K562 (cell line): ENCODE measurements at regions not wholly inside any gene's neighbourhood (a gene's known extent, or its start where the extent isn't known, plus 50 kb on each side); places are given as distances from the start of the nearest gene placed in this dataset.

Experiments used
- ATAC-seq: fragments of 200-7000 bp; cut with Tn5 transposase; 3 replicates; pipeline ENCODE4 v1.9.1; 2020; ENCODE audit warnings: moderate library complexity
- BruUV-seq: library from RNA; stranded (reverse); fragments of 400-500 nt; replicated peaks from 2 replicates; lab custom pipeline; 2021; lab: Mats Ljungman, UMichigan
- CTCF ChIA-PET: fragments of 300-600 bp; formaldehyde crosslinking; extraction: SDS; loops from one replicate; lab custom pipeline; 2021; ENCODE audit warnings: low intra/inter-chr PET ratio; lab: Yijun Ruan, JAX
- POLR2A ChIA-PET: fragments of 300-600, 350-650 bp; sonication (Branson Sonifier 250); formaldehyde crosslinking; extraction: SDS; loops from one replicate; lab custom pipeline; 2021; ENCODE audit warnings: antibody characterized with exemption, inconsistent platforms; lab: Yijun Ruan, JAX
- DNase-seq, 4 experiments: peaks; one replicate each; pipeline versions ENCODE4 v3.0.0 to v3.0.0-alpha.2; 2011 to 2018; ENCODE audit warnings: low spot score in 3 of 4, mixed read lengths in 3 of 4; ENCODE audit errors: extremely low read depth in 1 of 4
- FAIRE-seq: peaks from 2 replicates; lab custom pipeline; 2011; peaks lifted over from hg19 to GRCh38; lab: Jason Lieb, UNC
- H2AFZ ChIP-seq: 2 replicates; pipeline ENCODE4 v1.6.0; 2011; ENCODE audit warnings: low read depth, low read length, control low read depth, inconsistent platforms
- H3K27ac ChIP-seq: fragments of 200-600 bp; 3 replicates; pipeline ENCODE4 v1.8.0; 2011; ENCODE audit warnings: low read depth, mild to moderate bottlenecking, control low read depth, inconsistent platforms, low read length, moderate library complexity, mixed read lengths; ENCODE audit errors: extremely low read depth
- H3K27me3 ChIP-seq, 2 experiments: fragments of 300-600 bp in 1 of 2; 2 replicates in 1 of 2; 3 replicates in 1 of 2; pipeline versions ENCODE4 v1.6.0 to v1.8.0; 2011; ENCODE audit warnings: inconsistent platforms in 2 of 2, low read length in 2 of 2, mild to moderate bottlenecking in 1 of 2, mixed read lengths in 1 of 2, moderate library complexity in 1 of 2; ENCODE audit not compliant: control insufficient read depth in 2 of 2, insufficient read depth in 2 of 2
- H3K36me3 ChIP-seq: fragments of 300-600 bp; 3 replicates; pipeline ENCODE4 v1.8.0; 2011; ENCODE audit warnings: mild to moderate bottlenecking, low read length, inconsistent platforms; ENCODE audit not compliant: control insufficient read depth, insufficient read depth
- H3K4me1 ChIP-seq, 2 experiments: fragments of 200-600 bp in 1 of 2; replicated peaks in 1 of 2; 2 replicates in 1 of 2; 3 replicates in 1 of 2; pipeline versions ENCODE4 v1.5.1 to v1.8.0; 2011; ENCODE audit warnings: inconsistent platforms in 2 of 2, low read length in 2 of 2, mild to moderate bottlenecking in 1 of 2, mixed read lengths in 1 of 2, moderate library complexity in 1 of 2; ENCODE audit not compliant: control insufficient read depth in 2 of 2, insufficient read depth in 2 of 2
- H3K4me2 ChIP-seq: 2 replicates; pipeline ENCODE4 v1.6.1; 2011; ENCODE audit warnings: low read length, control low read depth, inconsistent platforms, mixed read lengths; ENCODE audit not compliant: insufficient read depth
- H3K4me3 ChIP-seq: fragments of 200-600 bp; sonication (generic), shearing (Covaris generic); 2 replicates; pipeline ENCODE4 v1.5.1; 2016; ENCODE audit warnings: control low read depth, inconsistent platforms
- H3K79me2 ChIP-seq: fragments of 200-600 bp; 3 replicates; pipeline ENCODE4 v1.8.0; 2011; ENCODE audit warnings: low read length, inconsistent platforms; ENCODE audit not compliant: control insufficient read depth, insufficient read depth
- H3K9ac ChIP-seq, 2 experiments: 2 replicates each; pipeline versions ENCODE4 v1.6.0 to v1.6.1; 2011; ENCODE audit warnings: low read depth in 2 of 2, low read length in 2 of 2, control low read depth in 1 of 2, inconsistent platforms in 1 of 2, mild to moderate bottlenecking in 1 of 2, mixed read lengths in 1 of 2; ENCODE audit not compliant: insufficient read depth in 1 of 2
- H3K9me1 ChIP-seq: one replicate; pipeline ENCODE4 v1.6.0; 2011; ENCODE audit warnings: inconsistent platforms, mild to moderate bottlenecking, low read length, moderate library complexity; ENCODE audit not compliant: control insufficient read depth, insufficient read depth
- H3K9me3 ChIP-seq: replicated peaks from 2 replicates; pipeline ENCODE4 v1.5.1; 2011; ENCODE audit warnings: low read depth, low read length, inconsistent platforms; ENCODE audit not compliant: control insufficient read depth, insufficient read depth
- H4K20me1 ChIP-seq: replicated peaks from 2 replicates; pipeline ENCODE4 v1.6.1; 2011; ENCODE audit warnings: low read length, inconsistent platforms, mixed read lengths; ENCODE audit not compliant: control insufficient read depth, insufficient read depth
- ELF1 ChIP-seq: fragments of 200-800 bp; sonication (Bioruptor generic); IDR thresholded peaks from 2 replicates; pipeline ENCODE4 v1.6.1; 2016; ENCODE audit warnings: missing genetic modification characterization, missing compliant biosample characterization
- NCOA4 ChIP-seq: fragments of 450-650 bp; IDR thresholded peaks from 2 replicates; pipeline ENCODE4 v1.6.1; 2018; ENCODE audit warnings: mild to moderate bottlenecking; ENCODE audit not compliant: partially characterized antibody
- ZNF124 ChIP-seq: sonication (generic); formaldehyde crosslinking; IDR thresholded peaks from 2 replicates; pipeline ENCODE4 v1.8.1; 2022; ENCODE audit warnings: missing genetic modification reagents
- ZNF668 ChIP-seq: fragments of 250-450 bp; sonication (Bioruptor Pico); IDR thresholded peaks from 2 replicates; pipeline ENCODE4 v1.8.0; 2022; ENCODE audit warnings: mild to moderate bottlenecking, inconsistent platforms
- WGBS: fragments of 100-300 bp; shearing (Covaris generic); methylation state at CpG from one replicate; pipeline ENCODE4 v1.1.6; 2016; ENCODE audit warnings: low coverage, mixed read lengths; ENCODE audit not compliant: insufficient coverage; ENCODE audit errors: missing lambda C conversion rate; 5-methylcytosine and 5-hydroxymethylcytosine counted together
- in situ Hi-C: fragments of 300-500 bp; cut with MboI; formaldehyde crosslinking; loops from 4 replicates; pipeline ENCODE4 v1.15.0; 2018; ENCODE audit warnings: inconsistent platforms, mixed read lengths
- intact Hi-C: fragments of 100-400 bp; cut with micrococcal nuclease; formaldehyde crosslinking; loops from 2 replicates; pipeline ENCODE4 v1.14.2; 2022
- TF ChIP-seq, protein P1 (sequence below): sonication (generic); formaldehyde crosslinking; IDR thresholded peaks from 2 replicates; pipeline ENCODE4 v1.9.0; 2022; ENCODE audit warnings: mild to moderate bottlenecking, missing genetic modification reagents
- TF ChIP-seq, protein P2 (sequence below): fragments of 250-450 bp; sonication (Bioruptor Pico); IDR thresholded peaks from 2 replicates; pipeline ENCODE4 v1.8.0; 2021; ENCODE audit warnings: borderline replicate concordance, mild to moderate bottlenecking, moderate library complexity; ENCODE audit not compliant: poor library complexity, severe bottlenecking
- TF ChIP-seq, protein P3 (sequence below), 2 experiments: fragments of 200-800 bp in 1 of 2; sonication (Bioruptor generic) in 1 of 2; sonication (generic) in 1 of 2; formaldehyde crosslinking in 1 of 2; IDR thresholded peaks in 1 of 2; conservative IDR thresholded peaks in 1 of 2; 2 replicates each; pipeline versions ENCODE4 v1.5.0 to v1.6.1; 2016 to 2020; ENCODE audit warnings: missing compliant biosample characterization in 1 of 2, missing genetic modification characterization in 1 of 2, missing genetic modification reagents in 1 of 2
- TF ChIP-seq, protein P4 (sequence below): sonication (generic); formaldehyde crosslinking; IDR thresholded peaks from 2 replicates; pipeline ENCODE4 v1.8.0; 2022; ENCODE audit warnings: mild to moderate bottlenecking, missing genetic modification reagents

DNA sequence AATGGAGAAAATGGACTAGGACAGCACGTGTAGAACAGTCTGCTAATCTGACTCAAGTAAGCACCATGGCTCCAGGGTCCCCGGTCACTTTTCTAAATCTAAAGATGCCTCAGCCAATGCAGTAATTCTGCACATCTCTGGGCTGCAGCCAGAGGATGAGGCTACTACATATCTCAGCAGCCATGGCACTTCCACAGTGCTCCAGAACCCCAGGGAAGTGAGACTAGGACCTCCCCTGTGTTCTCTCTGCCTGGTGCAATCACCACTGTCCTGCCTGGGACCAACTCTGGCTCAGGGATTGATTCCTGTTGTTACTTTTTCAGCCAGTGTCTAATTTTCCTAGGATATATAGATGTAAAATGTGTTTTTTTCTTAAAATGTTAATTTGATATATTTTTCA is 129.4 kb upstream of the TOP3B start:
- WGBS, result 16% methylated on average over 2 of the region's 2 CpGs
- no peak overlapping the region for H3K4me3 ChIP-seq
- no peak overlapping the region for H3K27ac ChIP-seq
- CTCF ChIA-PET, result no interaction called here
- BruUV-seq, result no TSS peak
- H3K36me3 ChIP-seq, result no peaks in the 10 kb centered on the region
- DNase-seq (peak in 2 of 4 experiments; percentile 32 to 43), ATAC-seq (no peak), FAIRE-seq (no peak)
- TF ChIP-seq ZNF124 (CRISPR knock-in tag), result 0 out of 2 replicates have a peak, but pooled peaks have one; percentile 19
- TF ChIP-seq, protein P1, sequence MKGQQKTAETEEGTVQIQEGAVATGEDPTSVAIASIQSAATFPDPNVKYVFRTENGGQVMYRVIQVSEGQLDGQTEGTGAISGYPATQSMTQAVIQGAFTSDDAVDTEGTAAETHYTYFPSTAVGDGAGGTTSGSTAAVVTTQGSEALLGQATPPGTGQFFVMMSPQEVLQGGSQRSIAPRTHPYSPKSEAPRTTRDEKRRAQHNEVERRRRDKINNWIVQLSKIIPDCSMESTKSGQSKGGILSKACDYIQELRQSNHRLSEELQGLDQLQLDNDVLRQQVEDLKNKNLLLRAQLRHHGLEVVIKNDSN (CRISPR knock-in tag), result 0 out of 2 replicates have a peak, but pooled peaks have one; percentile 28
- TF ChIP-seq NCOA4, result no peak
- TF ChIP-seq ZNF668 (CRISPR knock-in tag), result no peak
- TF ChIP-seq, protein P2, sequence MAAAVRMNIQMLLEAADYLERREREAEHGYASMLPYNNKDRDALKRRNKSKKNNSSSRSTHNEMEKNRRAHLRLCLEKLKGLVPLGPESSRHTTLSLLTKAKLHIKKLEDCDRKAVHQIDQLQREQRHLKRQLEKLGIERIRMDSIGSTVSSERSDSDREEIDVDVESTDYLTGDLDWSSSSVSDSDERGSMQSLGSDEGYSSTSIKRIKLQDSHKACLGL (CRISPR knock-in tag), result no peak
- TF ChIP-seq, protein P3, sequence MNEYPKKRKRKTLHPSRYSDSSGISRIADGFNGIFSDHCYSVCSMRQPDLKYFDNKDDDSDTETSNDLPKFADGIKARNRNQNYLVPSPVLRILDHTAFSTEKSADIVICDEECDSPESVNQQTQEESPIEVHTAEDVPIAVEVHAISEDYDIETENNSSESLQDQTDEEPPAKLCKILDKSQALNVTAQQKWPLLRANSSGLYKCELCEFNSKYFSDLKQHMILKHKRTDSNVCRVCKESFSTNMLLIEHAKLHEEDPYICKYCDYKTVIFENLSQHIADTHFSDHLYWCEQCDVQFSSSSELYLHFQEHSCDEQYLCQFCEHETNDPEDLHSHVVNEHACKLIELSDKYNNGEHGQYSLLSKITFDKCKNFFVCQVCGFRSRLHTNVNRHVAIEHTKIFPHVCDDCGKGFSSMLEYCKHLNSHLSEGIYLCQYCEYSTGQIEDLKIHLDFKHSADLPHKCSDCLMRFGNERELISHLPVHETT (CRISPR knock-in tag; conservative IDR thresholded peaks at IDR 0.05 in 1 of 2, IDR thresholded peaks at IDR 0.05 in 1 of 2), result 0 out of 4 replicates have a peak, but pooled peaks of 1 of the 2 experiments have one; percentile 56
- TF ChIP-seq ELF1 (tag), result peak; percentile 30; the same call in 1 of the 2 replicates
- TF ChIP-seq, protein P4, sequence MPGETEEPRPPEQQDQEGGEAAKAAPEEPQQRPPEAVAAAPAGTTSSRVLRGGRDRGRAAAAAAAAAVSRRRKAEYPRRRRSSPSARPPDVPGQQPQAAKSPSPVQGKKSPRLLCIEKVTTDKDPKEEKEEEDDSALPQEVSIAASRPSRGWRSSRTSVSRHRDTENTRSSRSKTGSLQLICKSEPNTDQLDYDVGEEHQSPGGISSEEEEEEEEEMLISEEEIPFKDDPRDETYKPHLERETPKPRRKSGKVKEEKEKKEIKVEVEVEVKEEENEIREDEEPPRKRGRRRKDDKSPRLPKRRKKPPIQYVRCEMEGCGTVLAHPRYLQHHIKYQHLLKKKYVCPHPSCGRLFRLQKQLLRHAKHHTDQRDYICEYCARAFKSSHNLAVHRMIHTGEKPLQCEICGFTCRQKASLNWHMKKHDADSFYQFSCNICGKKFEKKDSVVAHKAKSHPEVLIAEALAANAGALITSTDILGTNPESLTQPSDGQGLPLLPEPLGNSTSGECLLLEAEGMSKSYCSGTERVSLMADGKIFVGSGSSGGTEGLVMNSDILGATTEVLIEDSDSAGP (CRISPR knock-in tag), result 0 out of 2 replicates have a peak, but pooled peaks have one; percentile 40
- POLR2A ChIA-PET, result interaction anchor here (0.6 to 5.1 kb wide), 14 partner anchors 10 to 311 kb away, joined by 3 to 47 read pairs (median 6); no protein-coding TSS in a partner anchor
- H3K4me1 ChIP-seq, result peaks cover 13 to 36% of the 10 kb centered on the region in 2 experiments; a peak in 4 of 5 replicates
- peak overlapping the region; percentile 1 for H2AFZ ChIP-seq
- peak overlapping the region in 1 of 2 experiments; percentile 12; a peak in 1 of 4 replicates for H3K9ac ChIP-seq
- no peaks in the 10 kb centered on the region for H3K9me1 ChIP-seq
- no peaks in the 10 kb centered on the region for H3K9me3 ChIP-seq
- no peaks in the 10 kb centered on the region for H3K27me3 ChIP-seq
- H3K4me2 ChIP-seq, result peak overlapping the region; percentile 57; the same call in 1 of the 2 replicates
- intact Hi-C loops (loop anchor here (2.0 to 5.0 kb wide), 2 partner anchors 40 to 83 kb away; no protein-coding TSS in a partner anchor), in situ Hi-C loops (loop anchor here (5.0 kb wide), 1 partner anchor 50 kb away; no protein-coding TSS in a partner anchor)
- no peaks in the 10 kb centered on the region for H4K20me1 ChIP-seq
- H3K79me2 ChIP-seq, result no peaks in the 10 kb centered on the region
